ENCODE measurements at regions not wholly inside any gene's neighbourhood (a gene's known extent, or its start where the extent isn't known, plus 50 kb on each side); places are given as distances from the start of the nearest gene placed in this dataset.

GRCh38 chr2:66382091-66382490, 52.8 kb upstream of the MEIS1 start:
- Histone ChIP-seq H3K9me3 (ENCODE audit: control insufficient read depth, insufficient read depth, low read length) (no peaks in the 10 kb centered on the region), H3K9ac (ENCODE audit: low read depth, low read length) (no peak overlapping the region), H3K36me3 (ENCODE audit: control insufficient read depth, insufficient read depth, low read length) (no peaks in the 10 kb centered on the region), H3K4me1 (ENCODE audit: control insufficient read depth, insufficient read depth, low read length) (no peaks in the 10 kb centered on the region), H3K27me3 (ENCODE audit: control insufficient read depth, insufficient read depth, low read length) (no peaks in the 10 kb centered on the region), H3K4me3 (ENCODE audit: low read depth, low read length) (no peak overlapping the region)

GRCh38 chr2:66379473-66379872, 55.5 kb upstream of the MEIS1 start:
- H3K9me3 ChIP-seq (ENCODE audit: control insufficient read depth, insufficient read depth, low read length): no peaks in the 10 kb centered on the region
- no peak overlapping the region for H3K9ac ChIP-seq (ENCODE audit: low read depth, low read length)
- no peaks in the 10 kb centered on the region for H3K36me3 ChIP-seq (ENCODE audit: control insufficient read depth, insufficient read depth, low read length)
- no peak overlapping the region for H3K4me3 ChIP-seq (ENCODE audit: low read depth, low read length)
- no peaks in the 10 kb centered on the region for H3K27me3 ChIP-seq (ENCODE audit: control insufficient read depth, insufficient read depth, low read length)
- no peaks in the 10 kb centered on the region for H3K4me1 ChIP-seq (ENCODE audit: control insufficient read depth, insufficient read depth, low read length)

DNA sequence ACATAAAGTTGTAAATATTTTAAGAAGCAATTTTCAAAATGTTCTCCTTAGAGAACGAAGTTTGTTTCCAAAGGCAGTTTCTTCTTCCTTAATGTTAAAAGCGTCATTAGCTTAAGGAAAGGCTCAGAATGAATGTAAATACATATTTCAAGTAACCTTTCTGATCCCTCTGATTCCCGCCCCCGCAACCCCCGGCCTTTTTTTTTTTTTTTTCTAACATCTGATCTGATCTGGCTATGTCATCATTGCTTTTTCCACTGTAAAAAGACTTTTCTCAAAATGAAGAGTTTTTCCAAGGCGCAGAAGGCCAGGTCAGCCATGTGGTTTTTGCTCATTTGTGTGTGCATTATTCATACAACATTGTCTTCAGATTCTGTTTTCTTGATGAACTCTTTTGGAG, 57.1 kb upstream of the MEIS1 start:
- no peak overlapping the region for H3K4me3 ChIP-seq (ENCODE audit: low read depth, low read length)
- H3K9me3 ChIP-seq (ENCODE audit: control insufficient read depth, insufficient read depth, low read length): no peaks in the 10 kb centered on the region
- H3K9ac ChIP-seq (ENCODE audit: low read depth, low read length): no peak overlapping the region
- no peaks in the 10 kb centered on the region for H3K36me3 ChIP-seq (ENCODE audit: control insufficient read depth, insufficient read depth, low read length)
- H3K4me1 ChIP-seq (ENCODE audit: control insufficient read depth, insufficient read depth, low read length): no peaks in the 10 kb centered on the region
- no peaks in the 10 kb centered on the region for H3K27me3 ChIP-seq (ENCODE audit: control insufficient read depth, insufficient read depth, low read length)

GRCh38 chr2:66370824-66371223, 64.1 kb upstream of the MEIS1 start:
- H3K4me3 ChIP-seq (ENCODE audit: low read depth, low read length): no peak overlapping the region
- no peak overlapping the region for H3K9ac ChIP-seq (ENCODE audit: low read depth, low read length)
- H3K4me1 ChIP-seq (ENCODE audit: control insufficient read depth, insufficient read depth, low read length): peaks cover 3% of the 10 kb centered on the region
- H3K9me3 ChIP-seq (ENCODE audit: control insufficient read depth, insufficient read depth, low read length): no peaks in the 10 kb centered on the region
- H3K27me3 ChIP-seq (ENCODE audit: control insufficient read depth, insufficient read depth, low read length): no peaks in the 10 kb centered on the region
- no peaks in the 10 kb centered on the region for H3K36me3 ChIP-seq (ENCODE audit: control insufficient read depth, insufficient read depth, low read length)

- Histone ChIP-seq H3K27me3 (ENCODE audit: control insufficient read depth, insufficient read depth, low read length) (no peaks in the 10 kb centered on the region), H3K9me3 (ENCODE audit: control insufficient read depth, insufficient read depth, low read length) (no peaks in the 10 kb centered on the region), H3K4me1 (ENCODE audit: control insufficient read depth, insufficient read depth, low read length) (peaks cover 11% of the 10 kb centered on the region), H3K36me3 (ENCODE audit: control insufficient read depth, insufficient read depth, low read length) (no peaks in the 10 kb centered on the region), H3K4me3 (ENCODE audit: low read depth, low read length) (no peak overlapping the region), H3K9ac (ENCODE audit: low read depth, low read length) (no peak overlapping the region)
These were observed 68.3 kb upstream of the MEIS1 start for GRCh38 chr2:66366619-66367018.

DNA sequence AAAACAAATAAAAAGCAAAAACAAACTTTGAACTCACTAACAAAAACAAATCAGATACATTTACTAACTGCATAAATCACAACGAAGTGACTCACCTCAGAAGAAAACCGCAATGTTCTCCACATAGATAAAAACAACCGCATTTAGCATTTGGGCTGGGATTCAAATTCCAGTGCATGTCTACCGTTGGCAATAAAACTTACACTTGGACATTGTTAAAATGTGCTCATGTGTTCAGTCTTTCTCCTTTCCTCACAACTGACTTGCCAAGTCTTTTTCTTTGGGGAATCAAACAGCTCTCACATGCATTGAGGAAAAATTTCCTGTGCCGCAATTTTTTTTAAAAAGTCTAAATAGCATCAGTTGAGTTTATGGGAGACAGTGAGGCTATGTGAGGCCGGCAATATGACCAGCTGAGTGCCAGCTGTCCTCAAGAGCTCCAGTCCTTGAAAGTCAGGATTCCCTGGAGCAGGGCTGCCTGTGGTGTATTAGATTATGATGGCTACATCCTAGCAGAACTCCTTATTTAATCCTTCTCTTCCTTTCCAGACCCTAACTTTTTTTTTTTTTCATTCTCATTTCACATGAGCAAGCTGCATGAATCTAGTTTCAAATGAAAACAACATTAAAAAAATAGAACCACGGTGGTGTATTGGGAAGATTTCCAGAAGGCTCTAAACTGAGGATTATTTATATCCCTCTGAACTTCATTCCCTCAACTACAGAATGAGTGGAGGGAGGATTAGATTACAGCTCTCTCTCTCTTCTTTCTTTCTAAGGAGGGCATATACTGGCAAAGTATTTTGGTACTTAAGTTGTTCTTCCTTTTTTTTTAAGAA, 70.2 kb upstream of the MEIS1 start:
- H3K4me3 ChIP-seq (ENCODE audit: low read depth, low read length): no peak overlapping the region
- no peaks in the 10 kb centered on the region for H3K27me3 ChIP-seq (ENCODE audit: control insufficient read depth, insufficient read depth, low read length)
- H3K9ac ChIP-seq (ENCODE audit: low read depth, low read length): no peak overlapping the region
- peaks cover 11% of the 10 kb centered on the region for H3K4me1 ChIP-seq (ENCODE audit: control insufficient read depth, insufficient read depth, low read length)
- H3K9me3 ChIP-seq (ENCODE audit: control insufficient read depth, insufficient read depth, low read length): no peaks in the 10 kb centered on the region
- H3K36me3 ChIP-seq (ENCODE audit: control insufficient read depth, insufficient read depth, low read length): no peaks in the 10 kb centered on the region

DNA sequence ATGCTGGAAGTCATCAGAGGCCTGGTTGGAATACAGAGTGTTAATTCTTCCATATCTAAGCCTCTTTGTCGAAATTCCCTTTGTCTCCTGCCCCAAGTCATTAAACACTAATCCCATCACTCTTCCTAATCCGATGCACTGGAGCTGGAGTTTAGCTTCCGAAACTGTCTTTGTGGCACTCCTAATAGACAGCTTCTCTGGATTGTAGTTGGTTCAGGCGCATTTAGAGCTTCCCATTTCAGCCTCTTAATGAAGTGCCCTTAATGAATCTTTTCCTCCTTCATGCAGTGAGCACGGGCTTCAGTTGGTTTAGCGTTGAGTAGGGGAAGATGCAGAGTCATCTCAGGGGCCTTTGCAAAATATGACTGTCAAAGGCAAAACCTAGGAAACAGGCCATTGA, 72.2 kb upstream of the MEIS1 start:
- H3K36me3 ChIP-seq (ENCODE audit: control insufficient read depth, insufficient read depth, low read length): no peaks in the 10 kb centered on the region
- H3K27me3 ChIP-seq (ENCODE audit: control insufficient read depth, insufficient read depth, low read length): no peaks in the 10 kb centered on the region
- H3K9ac ChIP-seq (ENCODE audit: low read depth, low read length): no peak overlapping the region
- H3K4me3 ChIP-seq (ENCODE audit: low read depth, low read length): no peak overlapping the region
- peaks cover 8% of the 10 kb centered on the region for H3K4me1 ChIP-seq (ENCODE audit: control insufficient read depth, insufficient read depth, low read length)
- no peaks in the 10 kb centered on the region for H3K9me3 ChIP-seq (ENCODE audit: control insufficient read depth, insufficient read depth, low read length)

GRCh38 chr2:66346231-66346664, 88.7 kb upstream of the MEIS1 start:
- Histone ChIP-seq H3K9me3 (ENCODE audit: control insufficient read depth, insufficient read depth, low read length) (no peaks in the 10 kb centered on the region), H3K9ac (ENCODE audit: low read depth, low read length) (no peak overlapping the region), H3K36me3 (ENCODE audit: control insufficient read depth, insufficient read depth, low read length) (no peaks in the 10 kb centered on the region), H3K4me1 (ENCODE audit: control insufficient read depth, insufficient read depth, low read length) (no peaks in the 10 kb centered on the region), H3K4me3 (ENCODE audit: low read depth, low read length) (no peak overlapping the region), H3K27me3 (ENCODE audit: control insufficient read depth, insufficient read depth, low read length) (no peaks in the 10 kb centered on the region)

DNA sequence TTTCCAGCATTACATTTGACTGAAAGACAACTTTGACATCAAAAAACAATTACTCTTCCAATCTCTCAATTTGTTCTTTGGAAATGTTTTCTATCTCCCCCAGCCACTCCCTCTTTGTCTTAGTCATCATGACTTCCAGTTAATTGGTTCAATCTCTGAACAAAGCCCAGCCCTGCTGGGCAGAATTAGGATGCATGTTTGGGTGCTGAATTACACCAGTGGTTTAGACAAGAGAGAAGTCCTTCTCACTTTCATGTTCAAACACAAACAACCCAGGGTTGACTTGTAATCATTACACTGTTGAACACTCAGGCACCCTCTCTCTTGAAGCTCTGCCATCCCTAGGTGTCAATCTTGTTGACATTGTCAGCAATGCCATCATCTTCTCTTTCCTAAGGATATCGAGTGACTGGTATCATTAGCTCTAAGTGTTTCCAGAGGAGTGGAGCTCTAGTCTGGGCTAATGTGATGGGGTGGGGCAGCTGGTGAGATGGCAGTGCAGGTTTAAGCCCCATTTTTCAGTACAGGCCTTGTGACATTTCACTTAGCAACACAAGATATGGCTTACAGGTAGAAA, 90.8 kb upstream of the MEIS1 start:
- H3K9ac ChIP-seq (ENCODE audit: low read depth, low read length): no peak overlapping the region
- H3K27me3 ChIP-seq (ENCODE audit: control insufficient read depth, insufficient read depth, low read length): no peaks in the 10 kb centered on the region
- H3K4me1 ChIP-seq (ENCODE audit: control insufficient read depth, insufficient read depth, low read length): no peaks in the 10 kb centered on the region
- H3K9me3 ChIP-seq (ENCODE audit: control insufficient read depth, insufficient read depth, low read length): no peaks in the 10 kb centered on the region
- H3K36me3 ChIP-seq (ENCODE audit: control insufficient read depth, insufficient read depth, low read length): no peaks in the 10 kb centered on the region
- no peak overlapping the region for H3K4me3 ChIP-seq (ENCODE audit: low read depth, low read length)

GRCh38 chr2:66343259-66343658, 91.7 kb upstream of the MEIS1 start:
- no peaks in the 10 kb centered on the region for H3K36me3 ChIP-seq (ENCODE audit: control insufficient read depth, insufficient read depth, low read length)
- no peaks in the 10 kb centered on the region for H3K4me1 ChIP-seq (ENCODE audit: control insufficient read depth, insufficient read depth, low read length)
- H3K9ac ChIP-seq (ENCODE audit: low read depth, low read length): no peak overlapping the region
- H3K27me3 ChIP-seq (ENCODE audit: control insufficient read depth, insufficient read depth, low read length): no peaks in the 10 kb centered on the region
- no peak overlapping the region for H3K4me3 ChIP-seq (ENCODE audit: low read depth, low read length)
- no peaks in the 10 kb centered on the region for H3K9me3 ChIP-seq (ENCODE audit: control insufficient read depth, insufficient read depth, low read length)

- Histone ChIP-seq H3K36me3 (ENCODE audit: control insufficient read depth, insufficient read depth, low read length) (no peaks in the 10 kb centered on the region), H3K27me3 (ENCODE audit: control insufficient read depth, insufficient read depth, low read length) (no peaks in the 10 kb centered on the region), H3K9ac (ENCODE audit: low read depth, low read length) (no peak overlapping the region), H3K9me3 (ENCODE audit: control insufficient read depth, insufficient read depth, low read length) (no peaks in the 10 kb centered on the region), H3K4me3 (ENCODE audit: low read depth, low read length) (no peak overlapping the region), H3K4me1 (ENCODE audit: control insufficient read depth, insufficient read depth, low read length) (no peaks in the 10 kb centered on the region)
These were observed 94.4 kb upstream of the MEIS1 start for GRCh38 chr2:66340521-66340920.
